ENCODE measurements at regions not wholly inside any gene's neighbourhood (a gene's known extent, or its start where the extent isn't known, plus 50 kb on each side); places are given as distances from the start of the nearest gene placed in this dataset.

- TF ChIP-seq CTCF (IDR thresholded peaks at IDR 0.05; ENCODE audit: borderline replicate concordance, insufficient read depth, low read depth, low read length) = no peak
- H3K4me3 ChIP-seq (ENCODE audit: low read depth, low read length) = no peak overlapping the region
These were observed 91.4 kb upstream of the TOP3B start for GRCh38 chr22:22073769-22074561.

GRCh38 chr22:22072169-22072836, 89.7 kb upstream of the TOP3B start:
- H3K4me3 ChIP-seq (ENCODE audit: low read depth, low read length) = no peak overlapping the region
- no peak for TF ChIP-seq CTCF (IDR thresholded peaks at IDR 0.05; ENCODE audit: borderline replicate concordance, insufficient read depth, low read depth, low read length)

GRCh38 chr22:22071455-22071854, 88.9 kb upstream of the TOP3B start:
- no peak overlapping the region for H3K4me3 ChIP-seq (ENCODE audit: low read depth, low read length)
- no peak for TF ChIP-seq CTCF (IDR thresholded peaks at IDR 0.05; ENCODE audit: borderline replicate concordance, insufficient read depth, low read depth, low read length)

- H3K4me3 ChIP-seq (ENCODE audit: low read depth, low read length) = no peak overlapping the region
- no peak for TF ChIP-seq CTCF (IDR thresholded peaks at IDR 0.05; ENCODE audit: borderline replicate concordance, insufficient read depth, low read depth, low read length)
These were observed 87.8 kb upstream of the TOP3B start for GRCh38 chr22:22070371-22070824.

- no peak for TF ChIP-seq CTCF (IDR thresholded peaks at IDR 0.05; ENCODE audit: borderline replicate concordance, insufficient read depth, low read depth, low read length)
- H3K4me3 ChIP-seq (ENCODE audit: low read depth, low read length) = no peak overlapping the region
These were observed 87.1 kb upstream of the TOP3B start for GRCh38 chr22:22069450-22070370.

GRCh38 chr22:22068657-22069056, 86.1 kb upstream of the TOP3B start:
- TF ChIP-seq CTCF (IDR thresholded peaks at IDR 0.05; ENCODE audit: borderline replicate concordance, insufficient read depth, low read depth, low read length) = no peak
- no peak overlapping the region for H3K4me3 ChIP-seq (ENCODE audit: low read depth, low read length)

All from GM12875 (cell line).